ENCODE measurements at regions not wholly inside any gene's neighbourhood (a gene's known extent, or its start where the extent isn't known, plus 50 kb on each side); places are given as distances from the start of the nearest gene placed in this dataset.

DNA sequence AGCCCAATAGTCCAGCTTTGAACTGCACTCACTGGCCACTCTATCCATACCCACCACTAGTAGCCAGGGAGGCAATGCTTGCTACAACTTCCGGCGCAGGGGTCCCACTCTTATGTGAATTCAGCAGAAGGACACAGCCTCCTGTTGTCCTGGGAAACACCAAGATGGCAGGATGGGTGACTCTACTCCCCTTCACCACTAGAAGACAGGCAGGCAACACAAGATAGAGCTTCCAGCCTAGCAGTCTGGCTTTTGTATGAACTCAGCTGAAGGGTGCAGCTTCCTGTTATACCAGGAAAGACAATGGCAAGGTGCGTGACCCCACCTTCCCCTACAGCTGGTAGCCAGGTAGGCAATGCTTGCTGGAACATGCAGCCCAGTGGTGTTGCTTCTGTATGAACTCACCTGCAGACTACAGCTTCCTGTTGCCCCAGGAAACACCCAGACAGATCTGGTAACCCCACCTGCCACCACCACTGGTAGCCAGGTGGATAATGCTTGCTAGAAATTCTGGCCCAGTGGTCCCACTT is 205.2 kb upstream of the KIRREL3 start:
- Histone ChIP-seq H3K27ac (ENCODE audit: low read depth in 2 of 2, low read length in 1 of 2) (no peak overlapping the region), H3K9ac (no peak overlapping the region), H2AFZ (ENCODE audit: low read depth) (no peak overlapping the region), H3K79me2 (ENCODE audit: insufficient read depth) (no peaks in the 10 kb centered on the region), H3K36me3 (replicated peaks in 1 of 2; ENCODE audit: control insufficient read depth in 1 of 2, insufficient read depth in 2 of 2, low read length in 1 of 2) (no peaks in the 10 kb centered on the region), H3K9me2 (no peaks in the 10 kb centered on the region), H3K9me3 (peaks cover 7% of the 10 kb centered on the region; the same call in 1 of the 2 replicates), H3F3A (replicated peaks; ENCODE audit: insufficient read depth) (no peaks in the 10 kb centered on the region), H4K20me1 (ENCODE audit: insufficient read depth) (no peaks in the 10 kb centered on the region), H3K27me3 (ENCODE audit: insufficient read depth) (no peaks in the 10 kb centered on the region), H3K4me2 (no peak overlapping the region), H3K4me1 (ENCODE audit: control insufficient read depth in 1 of 2, insufficient read depth in 2 of 2, low read depth in 1 of 2, low read length in 1 of 2) (no peaks in the 10 kb centered on the region), H3K4me3 (ENCODE audit: low read depth in 2 of 2, low read length in 1 of 2) (no peak overlapping the region)
- 55% methylated on average over 2 of the region's 3 CpGs for WGBS (ENCODE audit: low lambda C conversion rate)
- TF ChIP-seq GABPA (IDR thresholded peaks at IDR 0.05; ENCODE audit: low read depth) (no peak), NFIC (IDR thresholded peaks at IDR 0.05; ENCODE audit: borderline replicate concordance) (no peak), FOXM1 (IDR thresholded peaks at IDR 0.05; ENCODE audit: low read depth) (no peak), NRF1 (IDR thresholded peaks at IDR 0.05; ENCODE audit: low read depth, low read length) (no peak)
- POLR2A ChIA-PET, result no interaction called here
- DNase-seq, result no peak
- CTCF ChIA-PET, result interaction anchor here (0.9 kb wide), 1 partner anchor 9 kb away, joined by 3 read pairs; no protein-coding TSS in a partner anchor

GRCh38 chr11:127203490-127203889 is 202.9 kb upstream of the KIRREL3 start:
- no peak for DNase-seq
- no peak overlapping the region for H3K27ac ChIP-seq (ENCODE audit: low read depth in 2 of 2, low read length in 1 of 2)
- H4K20me1 ChIP-seq (ENCODE audit: insufficient read depth), result no peaks in the 10 kb centered on the region
- peaks cover 4% of the 10 kb centered on the region; the same call in 1 of the 2 replicates for H3K9me3 ChIP-seq
- no peaks in the 10 kb centered on the region for H3K27me3 ChIP-seq (ENCODE audit: insufficient read depth)
- POLR2A ChIA-PET, result no interaction called here
- no peak overlapping the region for H2AFZ ChIP-seq (ENCODE audit: low read depth)
- no peak overlapping the region for H3K9ac ChIP-seq
- TF ChIP-seq SIN3A (IDR thresholded peaks at IDR 0.05; ENCODE audit: borderline replicate concordance, low read depth, low read length) (no peak), RXRA (IDR thresholded peaks at IDR 0.05; ENCODE audit: borderline replicate concordance, low read depth) (no peak), FOSL2 (IDR thresholded peaks at IDR 0.05; ENCODE audit: borderline replicate concordance, low read depth) (no peak), USF2 (IDR thresholded peaks at IDR 0.05; ENCODE audit: borderline replicate concordance, low read depth, low read length) (no peak), CHD2 (IDR thresholded peaks at IDR 0.05; ENCODE audit: low read length, partially characterized antibody) (no peak), GABPA (IDR thresholded peaks at IDR 0.05; ENCODE audit: low read depth) (no peak), EP300 (IDR thresholded peaks at IDR 0.05; ENCODE audit: borderline replicate concordance in 1 of 2, low read depth in 1 of 2, low read length in 1 of 2) (no peak), YY1 (IDR thresholded peaks at IDR 0.05; ENCODE audit: low read depth) (no peak), TCF12 (IDR thresholded peaks at IDR 0.05) (no peak), MEF2A (IDR thresholded peaks at IDR 0.05; ENCODE audit: borderline replicate concordance, low read depth) (no peak), GATA2 (CRISPR knock-in tag; IDR thresholded peaks at IDR 0.05) (no peak), NFIC (IDR thresholded peaks at IDR 0.05; ENCODE audit: borderline replicate concordance) (no peak), EZH2phosphoT487 (IDR thresholded peaks at IDR 0.05; ENCODE audit: borderline replicate concordance, low read depth) (no peak), FOXM1 (IDR thresholded peaks at IDR 0.05; ENCODE audit: low read depth) (no peak), ELF1 (IDR thresholded peaks at IDR 0.05) (no peak)
- TF ChIP-seq, protein P1, sequence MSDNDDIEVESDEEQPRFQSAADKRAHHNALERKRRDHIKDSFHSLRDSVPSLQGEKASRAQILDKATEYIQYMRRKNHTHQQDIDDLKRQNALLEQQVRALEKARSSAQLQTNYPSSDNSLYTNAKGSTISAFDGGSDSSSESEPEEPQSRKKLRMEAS (IDR thresholded peaks at IDR 0.05; ENCODE audit: low read depth), result no peak
- TF ChIP-seq, protein P2, sequence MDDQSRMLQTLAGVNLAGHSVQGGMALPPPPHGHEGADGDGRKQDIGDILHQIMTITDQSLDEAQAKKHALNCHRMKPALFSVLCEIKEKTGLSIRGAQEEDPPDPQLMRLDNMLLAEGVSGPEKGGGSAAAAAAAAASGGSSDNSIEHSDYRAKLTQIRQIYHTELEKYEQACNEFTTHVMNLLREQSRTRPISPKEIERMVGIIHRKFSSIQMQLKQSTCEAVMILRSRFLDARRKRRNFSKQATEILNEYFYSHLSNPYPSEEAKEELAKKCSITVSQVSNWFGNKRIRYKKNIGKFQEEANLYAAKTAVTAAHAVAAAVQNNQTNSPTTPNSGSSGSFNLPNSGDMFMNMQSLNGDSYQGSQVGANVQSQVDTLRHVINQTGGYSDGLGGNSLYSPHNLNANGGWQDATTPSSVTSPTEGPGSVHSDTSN (IDR thresholded peaks at IDR 0.05), result no peak
- TF ChIP-seq, protein P3, sequence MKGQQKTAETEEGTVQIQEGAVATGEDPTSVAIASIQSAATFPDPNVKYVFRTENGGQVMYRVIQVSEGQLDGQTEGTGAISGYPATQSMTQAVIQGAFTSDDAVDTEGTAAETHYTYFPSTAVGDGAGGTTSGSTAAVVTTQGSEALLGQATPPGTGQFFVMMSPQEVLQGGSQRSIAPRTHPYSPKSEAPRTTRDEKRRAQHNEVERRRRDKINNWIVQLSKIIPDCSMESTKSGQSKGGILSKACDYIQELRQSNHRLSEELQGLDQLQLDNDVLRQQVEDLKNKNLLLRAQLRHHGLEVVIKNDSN (IDR thresholded peaks at IDR 0.05; ENCODE audit: borderline replicate concordance, low read depth), result no peak
- no peaks in the 10 kb centered on the region for H3K4me1 ChIP-seq (ENCODE audit: control insufficient read depth in 1 of 2, insufficient read depth in 2 of 2, low read depth in 1 of 2, low read length in 1 of 2)
- no peaks in the 10 kb centered on the region for H3K9me2 ChIP-seq
- H3K79me2 ChIP-seq (ENCODE audit: insufficient read depth), result no peaks in the 10 kb centered on the region
- H3K4me3 ChIP-seq (ENCODE audit: low read depth in 2 of 2, low read length in 1 of 2), result no peak overlapping the region
- CTCF ChIA-PET, result no interaction called here
- no peak overlapping the region for H3K4me2 ChIP-seq
- no peaks in the 10 kb centered on the region for H3F3A ChIP-seq (replicated peaks; ENCODE audit: insufficient read depth)
- H3K36me3 ChIP-seq (replicated peaks in 1 of 2; ENCODE audit: control insufficient read depth in 1 of 2, insufficient read depth in 2 of 2, low read length in 1 of 2), result no peaks in the 10 kb centered on the region
- 39% methylated on average over 3 of the region's 3 CpGs for WGBS (ENCODE audit: low lambda C conversion rate)

Data from SK-N-SH (cell line).